HG02884 (cell line): ENCODE measurements at regions not wholly inside any gene's neighbourhood (a gene's known extent, or its start where the extent isn't known, plus 50 kb on each side); places are given as distances from the start of the nearest gene placed in this dataset.
"Not testable (repeated sequence)": the region's sequence is repeated elsewhere in the genome, so short reads cannot be mapped to it uniquely, and the experiment has no call there.

Experiments
- ATAC-seq: cut with Tn5 transposase; IDR thresholded peaks from one replicate; pipeline ENCODE4 v1.9.1; 2021; ENCODE audit warnings: mild to moderate bottlenecking, moderate library complexity; ENCODE audit not compliant: unreplicated experiment

DNA sequence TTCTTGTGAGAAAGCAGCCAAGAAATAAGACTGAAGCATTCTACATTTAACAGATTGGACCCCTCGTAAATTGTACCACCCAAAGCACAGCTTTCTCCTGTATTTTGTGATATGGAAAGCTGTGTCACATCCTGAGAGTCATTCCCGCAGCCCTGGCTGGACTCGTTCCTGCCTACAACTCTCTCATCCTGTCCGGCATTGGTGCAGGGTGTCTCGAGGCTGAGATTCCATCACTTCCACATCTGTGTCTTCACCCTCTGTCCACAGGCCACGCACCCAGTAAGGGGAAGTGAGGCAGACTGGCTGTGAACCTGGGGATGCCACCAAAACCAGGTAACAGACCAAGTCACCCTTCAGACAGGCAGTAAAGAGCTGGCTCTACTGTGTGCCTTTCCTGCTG is 146.2 kb upstream of the KLF6 start:
- ATAC-seq: no peak

DNA sequence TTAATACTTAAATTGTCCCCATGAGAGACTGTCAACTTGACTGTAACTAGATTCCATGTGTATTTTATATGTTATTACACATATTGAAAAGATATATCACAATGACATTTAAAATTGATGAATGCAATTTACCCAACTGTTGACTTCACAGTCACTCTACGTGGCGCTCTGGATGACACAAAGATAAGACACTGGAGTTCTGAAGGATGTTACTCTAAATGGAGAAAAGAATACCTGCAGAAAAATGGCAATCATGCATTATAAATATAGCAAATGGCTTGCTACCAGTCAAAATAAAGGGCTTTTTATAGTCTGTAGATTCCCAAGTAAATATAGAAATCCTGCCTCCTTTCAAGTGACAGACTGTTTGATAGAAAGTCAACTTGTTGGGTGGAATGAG is 143.6 kb upstream of the KLF6 start:
- no peak for ATAC-seq

DNA sequence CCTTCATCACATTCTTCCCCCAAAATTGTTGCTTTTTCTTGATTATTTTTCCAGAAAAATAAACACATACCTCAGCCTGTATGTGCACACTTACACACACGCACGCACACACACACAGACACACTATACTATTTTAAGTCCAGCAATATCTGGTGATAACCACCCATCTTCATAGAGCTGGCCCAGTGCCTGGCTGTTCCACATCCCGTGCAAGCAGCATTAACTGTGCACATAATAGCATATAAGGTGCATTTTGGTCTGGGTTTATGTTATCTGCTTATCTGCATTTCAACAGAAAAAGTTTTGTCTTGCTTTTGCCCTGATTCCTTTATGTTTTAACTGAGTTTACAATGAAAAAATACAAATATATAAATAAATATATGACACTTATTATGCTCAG is 143.1 kb upstream of the KLF6 start:
- no peak for ATAC-seq

DNA sequence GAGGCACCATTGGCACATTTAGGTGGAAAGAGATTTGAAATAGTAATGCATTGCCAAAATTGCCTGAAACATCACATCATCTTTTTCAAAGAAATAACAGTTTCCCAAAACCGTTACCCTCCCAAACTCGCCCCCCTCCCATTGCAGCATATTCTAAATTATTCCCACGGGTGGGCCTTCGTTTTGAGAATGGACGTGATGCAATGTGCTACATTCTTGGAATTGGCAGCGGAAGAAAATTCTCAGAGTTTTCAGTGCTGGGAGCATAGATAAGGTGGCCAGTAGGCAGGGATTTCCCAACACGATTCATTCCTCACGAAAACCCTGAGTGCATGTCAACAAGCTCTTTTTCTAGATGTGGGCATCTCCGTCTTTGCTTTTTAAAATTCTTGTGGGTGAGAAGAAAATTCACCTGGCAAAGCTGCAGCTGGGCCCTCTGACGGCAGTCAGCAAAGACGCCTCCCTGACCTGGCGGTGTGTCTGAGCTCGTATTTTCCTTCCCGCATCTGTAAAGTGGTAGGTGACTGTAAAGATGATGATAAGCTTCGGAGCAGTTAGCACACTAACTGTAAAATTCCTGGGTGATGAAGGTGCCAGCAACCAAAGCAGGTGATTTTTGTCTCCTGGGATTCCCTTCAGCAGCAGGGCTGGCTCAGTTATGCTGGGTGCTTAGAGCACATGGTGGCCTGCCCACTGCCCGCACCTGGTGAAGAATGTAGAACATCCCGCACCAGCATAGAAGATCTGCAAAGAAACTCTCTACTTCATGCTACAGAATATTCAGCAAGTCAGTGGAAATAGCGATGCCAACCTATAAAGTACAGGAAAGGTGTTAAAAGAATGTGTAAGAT is 141.9 kb upstream of the KLF6 start:
- no peak for ATAC-seq

DNA sequence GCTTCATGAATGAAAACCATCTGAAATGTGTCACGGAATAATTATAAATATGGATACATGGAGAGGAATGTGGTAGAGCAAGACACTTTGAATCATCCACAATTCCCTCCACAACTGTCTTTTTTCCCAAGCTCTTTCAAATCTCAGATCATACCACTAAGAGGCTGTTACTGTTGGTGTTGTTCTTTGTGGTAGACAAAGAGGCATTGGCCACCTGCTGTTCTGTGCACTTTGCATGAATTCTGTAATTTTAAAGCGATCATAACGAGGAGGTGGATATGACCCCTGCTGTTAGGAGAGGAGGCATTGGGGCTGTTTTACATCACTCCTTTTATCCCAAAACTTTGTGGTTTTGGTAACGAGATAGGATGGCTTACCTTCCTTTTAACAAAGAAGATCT is 141.2 kb upstream of the KLF6 start:
- ATAC-seq: no peak

DNA sequence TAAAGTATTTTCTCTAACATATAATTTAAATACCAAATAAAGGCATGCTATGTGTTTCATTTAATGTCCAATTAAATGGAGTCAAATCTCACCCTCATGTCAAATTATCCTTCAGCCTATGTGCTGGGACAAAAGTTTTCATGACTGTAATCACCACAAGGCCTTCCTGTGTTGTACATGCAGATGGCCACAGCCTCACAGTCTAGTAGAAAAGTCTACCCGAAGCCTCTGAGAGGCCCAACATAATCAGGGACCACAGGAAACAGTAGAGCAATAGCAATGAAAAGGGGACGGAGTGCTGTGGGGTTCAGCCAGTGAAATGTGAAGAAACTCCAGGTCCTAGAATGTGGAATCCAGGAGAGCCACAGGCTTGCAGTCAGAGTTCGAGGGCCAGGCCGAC is 140.2 kb upstream of the KLF6 start:
- ATAC-seq: no peak

DNA sequence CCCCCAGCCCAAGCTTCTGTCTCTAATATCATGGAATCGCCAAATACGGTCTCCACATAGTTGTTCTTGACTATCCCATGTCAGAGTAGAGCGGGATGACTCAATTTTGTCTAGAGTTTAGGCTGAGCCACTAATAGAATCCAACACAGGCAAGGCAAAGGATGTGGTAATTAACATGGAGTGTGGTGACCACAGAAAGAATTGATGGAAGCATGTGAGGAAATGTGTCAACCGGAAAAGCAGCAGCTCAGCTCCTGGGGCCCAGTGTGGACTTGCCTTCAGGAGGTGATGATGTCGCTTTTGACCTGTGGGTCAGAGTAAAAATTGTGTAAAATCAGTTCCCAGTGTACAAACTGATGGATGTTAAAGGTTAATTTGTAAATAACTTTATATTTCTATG is 139.3 kb upstream of the KLF6 start:
- ATAC-seq: no peak

DNA sequence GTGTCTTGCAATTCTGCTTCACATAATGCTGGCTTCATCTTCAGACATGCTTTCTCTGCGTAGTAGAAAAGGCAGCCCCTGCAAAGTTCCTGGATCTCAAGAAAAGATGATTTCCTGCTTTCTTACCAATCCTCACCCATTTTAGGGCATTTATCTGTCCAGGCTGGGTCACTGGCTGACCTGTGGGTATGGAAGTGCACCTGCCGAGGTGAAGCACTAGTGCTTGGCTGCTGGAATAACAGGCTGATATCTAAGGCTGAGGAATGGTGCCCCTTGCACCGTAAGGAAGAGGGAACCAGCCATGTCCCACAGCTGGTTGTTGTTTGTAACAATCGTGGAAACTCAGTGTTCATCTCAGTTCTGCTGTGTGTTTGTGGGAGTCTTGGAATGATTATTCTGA is 138.0 kb upstream of the KLF6 start:
- no peak for ATAC-seq

DNA sequence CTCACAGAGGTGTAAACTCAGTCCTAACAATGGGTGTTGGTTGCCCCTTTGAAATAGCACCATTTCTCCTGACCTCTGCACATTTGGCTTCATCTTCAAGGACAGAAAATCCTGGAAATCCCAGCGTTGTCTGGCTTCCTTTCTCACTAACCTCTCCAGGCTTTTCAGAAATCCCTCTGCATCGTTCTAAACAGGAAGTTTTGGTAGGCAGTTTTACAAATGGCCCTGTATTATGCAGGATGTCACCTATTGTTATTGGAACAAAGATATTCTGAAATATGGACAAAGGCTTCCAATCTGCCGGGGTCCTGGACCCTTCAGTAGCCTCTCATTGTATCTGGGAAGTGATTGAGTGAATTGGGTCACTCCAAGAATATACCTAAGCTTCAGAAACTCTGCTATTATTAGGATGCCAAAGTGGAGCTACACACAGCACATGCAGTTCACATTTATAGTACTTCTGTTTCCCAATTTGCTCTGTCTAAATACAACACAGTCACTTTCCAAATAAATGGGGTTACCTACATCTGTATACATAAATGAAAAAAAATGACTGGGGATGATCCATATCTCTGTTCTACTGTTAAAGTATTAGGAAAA is 134.8 kb upstream of the KLF6 start:
- ATAC-seq: no peak

DNA sequence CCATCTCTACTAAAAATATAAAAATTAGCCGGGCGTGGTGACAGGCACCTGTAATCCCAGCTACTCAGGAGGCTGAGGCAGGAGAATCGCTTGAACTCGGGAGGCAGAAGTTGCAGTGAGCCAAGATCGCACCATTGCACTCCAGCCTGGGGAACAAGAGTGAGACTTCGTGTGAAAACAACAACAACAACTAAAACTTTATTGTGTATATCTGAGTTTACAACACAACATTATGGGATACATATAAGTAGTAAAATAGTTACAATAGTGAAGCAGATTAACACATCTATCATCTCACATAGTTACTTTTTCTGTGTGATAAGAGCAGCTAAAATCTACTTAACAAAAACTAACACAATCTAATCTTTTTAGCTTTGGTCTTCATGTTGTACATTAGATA is 132.4 kb upstream of the KLF6 start:
- ATAC-seq: not testable (repeated sequence)

DNA sequence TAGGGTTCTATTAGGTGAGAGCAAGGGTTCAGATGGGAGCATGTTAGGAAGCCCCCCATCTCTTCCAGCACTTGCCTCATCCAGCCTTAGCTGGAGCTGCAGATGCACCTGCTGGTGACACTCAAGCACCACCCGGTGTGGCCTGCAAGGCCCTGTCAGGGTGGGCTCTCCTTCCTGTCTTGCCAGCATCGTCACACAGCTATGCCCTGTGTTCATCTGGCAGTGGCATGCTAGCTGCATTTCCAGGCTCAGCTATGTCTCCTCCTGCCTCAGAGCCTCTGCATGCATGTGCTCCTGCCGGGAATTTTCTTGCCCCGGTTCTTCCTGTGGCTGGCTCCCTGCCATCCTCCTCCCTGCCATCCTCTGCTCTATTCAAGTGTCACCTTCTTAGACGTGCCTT is 129.7 kb upstream of the KLF6 start:
- no peak for ATAC-seq

DNA sequence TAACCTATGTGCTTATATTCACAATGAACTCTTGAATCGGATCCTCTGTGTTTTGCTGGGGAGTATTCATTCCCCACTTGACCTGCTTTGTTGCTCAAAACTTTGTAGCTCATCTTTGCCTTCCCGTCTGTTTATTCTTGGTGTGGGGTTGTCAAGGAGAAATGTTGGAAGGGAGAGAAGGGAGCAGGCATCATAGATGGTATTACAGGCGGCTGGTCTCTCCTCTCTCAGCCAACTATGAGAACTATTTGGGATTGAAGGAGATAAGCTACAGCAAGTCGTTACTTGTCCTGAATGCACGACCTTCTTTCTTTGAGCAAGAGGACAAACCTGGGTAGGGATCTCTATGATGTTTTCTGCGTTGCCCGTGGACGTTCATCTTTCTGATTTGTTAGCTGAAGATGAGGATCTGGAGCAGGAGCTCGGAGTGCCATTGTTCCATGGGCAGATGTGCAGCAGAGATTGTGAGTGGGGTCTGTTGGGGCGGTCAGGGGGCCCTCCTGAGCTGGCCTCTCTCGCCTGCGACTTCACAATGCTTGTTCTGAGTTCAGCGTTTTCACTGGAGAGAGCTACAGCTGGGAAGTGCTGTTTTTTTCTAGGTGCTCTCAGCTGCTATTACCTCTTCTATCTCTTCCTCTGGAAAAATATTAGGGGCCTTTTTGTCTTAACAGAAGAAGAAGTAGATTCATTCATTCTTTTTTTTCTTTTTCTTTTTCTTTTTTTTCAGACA is 126.9 kb upstream of the KLF6 start:
- ATAC-seq: no peak

DNA sequence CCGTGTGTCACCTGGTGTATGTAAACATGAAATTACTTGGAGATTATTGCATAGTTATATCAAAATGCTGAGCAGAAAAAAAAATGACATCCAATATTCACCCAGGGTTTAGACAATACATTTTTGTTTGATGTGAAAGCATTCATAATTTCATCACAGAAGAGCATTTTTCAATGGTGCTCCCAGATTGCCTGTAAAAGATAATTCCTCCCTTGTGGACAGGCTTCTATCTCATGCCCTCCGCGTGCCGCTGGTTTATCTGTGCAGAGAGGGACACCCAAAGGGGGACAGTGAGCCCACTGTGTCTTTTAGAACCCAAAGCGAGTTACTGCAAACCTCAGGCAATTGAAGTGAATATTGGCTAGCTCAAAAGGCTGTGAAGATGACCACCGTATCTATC is 126.2 kb upstream of the KLF6 start:
- no peak for ATAC-seq

DNA sequence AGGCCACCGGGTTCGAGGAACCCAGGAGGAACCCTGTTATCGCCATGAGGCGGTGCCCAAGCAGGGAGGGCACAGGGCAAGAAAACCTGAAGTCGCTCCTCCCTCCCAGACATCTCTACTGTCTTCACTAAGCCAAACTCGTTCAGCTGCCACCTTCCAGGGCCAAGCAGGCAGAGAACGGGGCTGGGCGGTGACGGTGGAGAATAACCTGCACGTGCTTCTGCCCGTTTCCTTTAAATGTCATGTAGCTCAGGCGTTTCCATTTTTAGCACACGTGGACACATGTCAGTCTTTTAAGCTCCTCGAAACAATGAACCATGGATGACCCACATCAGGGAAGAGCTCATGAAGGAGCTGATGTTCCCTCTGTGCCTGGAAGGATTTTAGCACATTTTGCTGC is 124.3 kb upstream of the KLF6 start:
- ATAC-seq: no peak

DNA sequence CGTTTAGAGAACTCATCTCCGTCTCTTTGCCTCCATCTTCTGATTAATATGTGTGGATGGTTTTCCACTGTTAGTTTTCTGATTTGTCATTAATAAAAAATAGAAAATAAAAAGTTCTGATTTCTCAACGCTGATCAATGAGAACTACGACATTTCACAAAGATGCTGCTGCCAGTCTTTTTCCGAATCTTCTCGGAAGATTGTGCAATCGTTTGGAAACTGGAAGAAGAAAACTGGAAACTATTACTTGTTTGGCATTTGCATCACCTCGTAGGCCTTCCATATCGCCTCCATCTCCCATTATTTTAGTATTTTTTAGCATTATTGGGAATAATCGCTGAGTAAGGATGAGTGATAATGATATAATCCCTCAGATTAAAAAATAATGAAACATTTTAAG is 123.2 kb upstream of the KLF6 start:
- no peak for ATAC-seq

DNA sequence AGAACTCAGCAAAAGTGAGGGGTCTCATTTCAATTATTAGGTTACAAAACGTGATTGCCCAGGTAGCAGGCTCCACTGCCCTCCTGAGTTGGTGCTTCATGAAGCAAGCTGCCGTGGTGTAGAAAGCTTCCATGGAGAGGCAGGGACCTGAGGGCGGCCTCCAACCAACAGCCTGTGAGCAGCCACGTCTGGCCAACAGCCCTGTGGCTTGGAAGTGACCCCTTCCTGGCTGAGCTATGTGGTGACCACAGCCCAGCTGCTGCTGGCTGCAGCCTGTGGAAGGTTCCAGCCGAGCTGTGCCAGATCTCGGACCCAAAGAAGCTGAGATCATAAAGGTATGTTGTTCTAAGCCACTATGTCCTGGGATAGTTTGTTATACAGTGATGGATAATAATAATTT is 122.5 kb upstream of the KLF6 start:
- ATAC-seq: no peak

DNA sequence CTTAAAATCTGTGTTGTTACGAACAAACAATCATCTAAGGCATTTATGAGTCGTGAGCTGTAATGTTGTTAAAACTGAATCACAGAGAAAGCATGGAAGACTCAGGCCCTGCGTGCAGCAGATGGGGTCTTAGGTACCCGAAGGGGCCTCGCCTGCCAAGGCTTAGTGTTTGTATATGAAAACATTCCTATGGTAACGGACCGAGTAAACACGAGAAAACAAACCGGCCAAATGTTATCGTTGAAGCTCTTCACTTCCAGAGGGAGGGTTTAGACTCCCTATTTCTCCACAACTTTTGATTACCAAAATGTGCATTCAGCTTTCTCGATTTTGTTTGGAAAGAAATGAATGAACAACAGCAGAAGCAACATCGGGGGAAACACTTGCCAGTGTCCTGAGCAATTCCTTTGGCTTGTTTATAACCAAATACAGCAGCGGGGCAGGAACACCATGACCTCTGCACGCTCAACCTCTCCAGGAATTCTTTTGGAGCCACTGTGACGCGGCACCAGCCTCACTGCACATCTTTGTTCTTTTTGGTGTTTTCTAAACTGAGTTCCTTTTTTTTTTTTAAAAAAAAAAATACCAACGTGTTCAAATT is 121.6 kb upstream of the KLF6 start:
- ATAC-seq: no peak

DNA sequence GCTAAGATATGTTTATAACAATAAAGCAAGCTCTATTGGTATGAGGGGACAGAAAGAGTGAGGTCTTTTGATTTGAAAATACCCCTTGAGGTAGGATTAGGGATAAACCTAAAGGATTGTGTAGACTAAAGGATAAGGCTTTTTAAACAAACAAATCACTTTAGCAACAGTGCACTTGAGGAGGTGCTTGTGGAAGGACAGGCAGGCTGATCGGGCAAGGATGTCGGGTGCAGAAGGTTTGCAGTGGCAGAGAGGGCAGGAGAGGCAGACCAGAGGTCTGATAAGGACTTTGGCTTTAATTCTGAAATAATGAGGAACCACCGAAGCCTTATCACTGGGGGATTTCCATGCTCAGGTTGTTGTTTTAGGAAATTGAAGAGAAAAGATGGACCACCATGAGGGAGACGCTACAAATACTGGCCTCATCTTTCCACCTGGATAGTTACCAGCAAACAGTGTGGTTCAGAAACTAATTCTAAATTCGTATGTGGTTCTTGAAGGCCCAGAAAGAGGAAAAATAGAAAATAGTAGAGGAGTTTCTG is 119.5 kb upstream of the KLF6 start:
- ATAC-seq: no peak

DNA sequence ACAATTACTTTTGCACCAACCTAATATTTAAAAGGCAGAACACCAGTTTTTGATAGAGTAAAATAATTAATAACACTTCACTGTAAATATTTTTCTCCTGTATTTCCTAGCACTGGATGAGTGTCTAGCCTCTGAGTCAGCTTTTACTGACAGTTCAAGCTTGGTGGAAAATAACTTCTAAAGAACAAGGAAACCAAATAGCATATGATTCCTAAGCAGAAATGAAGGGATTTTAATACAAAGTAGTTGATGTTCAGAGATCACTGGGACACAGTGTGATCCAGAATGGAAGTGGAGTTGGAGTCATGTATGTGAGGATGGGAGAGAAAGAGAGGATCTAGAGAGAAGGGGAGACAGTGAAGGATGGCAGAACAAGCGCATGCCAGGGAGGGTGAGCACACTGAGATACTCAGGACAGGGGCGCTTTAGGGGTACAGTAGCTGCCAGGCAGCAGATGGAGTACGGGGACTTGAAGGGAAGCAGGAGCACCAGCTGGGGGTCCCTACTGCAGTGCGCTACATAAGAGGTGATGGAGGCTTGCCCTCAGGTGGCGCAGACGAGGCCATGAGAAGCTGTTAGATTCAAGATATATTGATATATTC is 117.9 kb upstream of the KLF6 start:
- ATAC-seq: no peak

DNA sequence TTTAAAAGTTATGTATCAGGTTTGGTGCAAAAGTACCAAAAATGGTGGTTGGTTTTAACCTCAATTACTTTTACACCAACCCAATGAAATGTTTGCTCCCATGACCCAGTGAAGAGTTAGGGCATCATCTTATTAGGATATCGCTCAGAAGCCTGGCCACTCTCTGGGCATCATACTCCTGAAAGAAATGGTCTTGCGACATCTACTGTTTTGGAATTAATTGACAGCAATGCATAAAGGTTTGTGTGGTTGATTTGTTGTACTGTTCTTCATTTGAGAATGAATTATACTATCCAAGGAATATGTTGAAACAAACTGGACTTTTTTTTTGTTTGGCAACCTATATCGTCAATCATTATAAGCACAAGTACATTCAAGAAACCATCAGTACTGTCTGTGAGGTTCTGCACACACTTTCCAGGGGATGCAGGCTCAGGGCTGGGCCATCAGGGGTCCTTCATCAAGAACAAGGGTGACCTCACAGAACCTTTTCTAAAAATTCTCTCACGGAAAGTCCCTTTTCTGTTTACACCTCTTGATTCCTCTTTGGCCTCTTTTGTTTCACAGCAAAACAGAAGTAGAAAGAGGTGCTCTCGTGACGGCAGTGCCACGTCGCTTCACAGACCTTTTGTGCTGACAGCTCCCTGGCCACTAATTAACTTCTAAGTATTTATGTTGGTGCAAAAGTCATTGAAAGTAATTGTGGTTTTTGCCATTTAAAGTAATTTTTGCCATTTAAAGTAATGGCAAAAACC is 117.2 kb upstream of the KLF6 start:
- ATAC-seq: peak; percentile 86
